ENCODE measurements at regions not wholly inside any gene's neighbourhood (a gene's known extent, or its start where the extent isn't known, plus 50 kb on each side); places are given as distances from the start of the nearest gene placed in this dataset.
A peak's percentile ranks its signal among the peaks of the same experiment; 100 is the strongest.

DNA sequence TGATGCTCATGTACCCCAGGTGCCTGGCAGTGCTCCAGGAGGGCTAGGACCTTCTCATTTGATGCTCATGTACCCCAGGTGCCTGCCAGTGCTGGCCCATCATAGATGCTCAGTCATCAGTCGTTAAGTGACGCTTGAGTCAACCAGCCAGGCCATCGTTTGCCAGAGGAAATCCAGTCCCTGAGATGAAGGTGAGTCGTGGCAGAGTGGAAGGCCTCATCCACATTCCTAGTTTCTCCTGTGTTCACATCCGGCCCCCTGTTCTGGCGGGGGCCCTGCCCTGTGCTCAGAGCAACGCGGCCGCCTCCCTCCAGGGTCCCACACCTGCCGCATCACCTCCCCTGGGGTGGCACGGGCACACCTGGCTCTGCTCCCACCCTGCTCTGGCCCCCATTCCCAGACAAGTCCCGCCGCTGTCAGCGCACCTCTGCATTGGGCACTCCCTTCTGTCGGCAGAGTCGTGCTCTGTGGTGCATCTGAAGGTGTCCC is 279.9 kb downstream of the BRD1 start:
- no peak for DNase-seq (ENCODE audit: low spot score)

DNA sequence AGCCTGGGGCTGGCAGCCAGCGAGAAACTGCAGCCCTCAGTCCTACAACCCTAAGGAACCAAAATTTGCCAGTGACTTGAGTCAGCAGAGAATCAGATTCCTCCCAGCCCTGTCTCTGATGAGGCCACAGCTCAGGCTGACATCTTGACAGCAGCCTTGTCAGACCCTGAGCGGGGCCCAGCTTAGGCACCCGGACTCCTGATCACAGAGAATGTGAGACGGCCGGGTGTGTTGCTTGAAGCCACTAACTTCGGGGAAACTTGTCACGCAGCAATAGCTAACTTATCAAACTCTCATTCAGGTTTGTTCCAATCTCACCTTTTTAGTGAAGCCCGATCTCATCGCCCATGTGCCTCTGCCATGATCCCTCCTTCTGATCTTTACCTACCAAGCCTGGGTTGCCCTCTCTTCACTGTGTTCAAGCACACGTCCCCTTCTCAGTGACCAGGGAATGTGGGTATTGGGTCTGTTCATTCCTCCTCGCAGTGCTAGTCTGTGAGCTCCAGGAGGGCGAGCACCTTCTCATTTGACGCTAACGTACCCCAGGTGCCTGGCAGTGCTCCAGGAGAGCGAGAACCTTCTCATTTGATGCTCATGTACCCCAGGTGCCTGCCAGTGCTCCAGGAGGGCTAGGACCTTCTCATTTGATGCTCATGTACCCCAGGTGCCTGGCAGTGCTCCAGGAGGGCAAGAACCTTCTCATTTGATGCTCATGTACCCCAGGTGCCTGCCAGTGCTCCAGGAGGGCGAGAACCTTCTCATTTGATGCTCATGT is 280.7 kb downstream of the BRD1 start:
- DNase-seq (ENCODE audit: low spot score) = no peak

DNA sequence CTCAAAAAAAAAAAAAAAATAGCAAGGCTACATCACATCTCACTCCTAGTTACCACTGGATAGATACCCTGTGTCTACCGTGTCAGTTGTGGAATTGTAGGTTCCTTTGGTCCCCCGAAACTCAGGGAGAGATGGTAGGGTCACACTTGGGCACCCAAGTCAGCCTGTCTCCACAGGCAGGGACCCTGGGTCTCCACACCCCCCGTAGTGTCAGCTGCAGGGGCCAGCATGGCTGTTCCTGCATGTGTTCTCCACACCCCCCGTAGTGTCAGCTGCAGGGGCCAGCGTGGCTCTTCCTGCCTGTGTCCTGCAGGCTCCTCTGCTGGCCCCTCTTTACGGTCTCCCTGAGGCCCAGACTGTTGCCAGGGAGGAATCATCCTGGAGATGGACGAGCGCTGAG is 282.1 kb downstream of the BRD1 start:
- no peak for DNase-seq (ENCODE audit: low spot score)

DNA sequence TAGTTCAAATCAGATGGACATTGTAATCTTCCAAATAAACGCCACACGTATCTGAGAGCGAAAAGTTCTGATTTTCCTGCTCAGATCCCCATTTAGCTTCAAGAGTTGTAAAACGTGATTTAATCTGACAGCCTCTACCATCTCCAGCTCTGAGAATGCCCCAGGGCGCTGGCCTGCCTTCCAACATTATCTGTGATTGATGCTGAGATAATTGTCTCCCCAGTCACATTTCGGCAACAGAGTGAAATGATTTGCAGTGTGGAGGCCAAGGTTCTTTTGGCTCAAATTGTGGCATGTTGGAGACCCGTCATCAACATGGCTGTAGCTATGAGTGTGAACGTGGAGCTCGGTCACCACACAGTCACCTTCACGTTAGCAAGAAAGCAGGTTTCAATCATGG is 283.4 kb downstream of the BRD1 start:
- no peak for DNase-seq (ENCODE audit: low spot score)

DNA sequence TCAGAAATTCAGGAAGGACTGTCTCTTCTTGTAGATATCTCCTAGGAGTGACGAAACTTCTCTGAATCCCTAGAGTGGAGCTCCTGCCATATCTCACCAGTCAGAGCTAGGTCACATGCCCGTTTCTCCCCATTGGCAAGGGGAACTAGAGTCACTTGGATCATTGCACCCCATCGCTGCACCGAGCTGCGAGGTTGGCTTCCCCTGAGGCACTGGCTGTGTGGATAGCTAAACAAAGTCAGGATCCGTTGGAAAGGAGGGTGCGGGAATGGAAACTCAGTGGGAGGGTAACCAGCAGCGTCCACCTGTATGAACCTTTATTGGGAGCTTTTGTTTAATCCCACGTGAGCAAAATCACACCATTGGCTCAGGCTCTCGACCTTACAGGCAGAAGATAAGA is 283.8 kb downstream of the BRD1 start:
- no peak for DNase-seq (ENCODE audit: low spot score)

DNA sequence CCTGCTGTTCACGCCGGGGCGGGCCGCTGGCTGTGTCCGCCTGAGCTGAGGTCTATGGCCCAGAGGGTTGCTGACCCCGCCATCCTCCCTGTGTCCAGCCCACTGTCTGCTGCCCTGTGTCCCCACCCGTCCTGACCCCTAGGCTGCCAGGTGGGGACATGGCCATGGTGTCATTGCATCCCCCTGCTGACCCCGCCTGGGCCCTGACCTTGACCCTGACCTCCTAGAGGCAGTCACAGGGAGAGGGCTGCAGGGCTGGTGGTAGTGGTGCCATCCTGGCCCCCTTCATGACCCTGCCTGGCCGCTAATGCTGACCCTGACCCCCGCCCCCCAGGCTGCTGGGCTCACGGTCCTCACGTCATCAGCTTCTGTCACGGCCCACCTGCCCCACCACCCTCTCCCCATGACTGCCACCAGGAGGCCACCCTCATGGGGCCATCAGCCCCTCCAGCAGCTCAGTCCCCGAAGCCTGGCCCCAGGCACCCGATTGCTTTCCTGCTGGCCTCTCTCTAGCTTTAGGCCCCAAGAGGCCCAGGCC is 285.9 kb downstream of the BRD1 start:
- no peak for DNase-seq (ENCODE audit: low spot score)

DNA sequence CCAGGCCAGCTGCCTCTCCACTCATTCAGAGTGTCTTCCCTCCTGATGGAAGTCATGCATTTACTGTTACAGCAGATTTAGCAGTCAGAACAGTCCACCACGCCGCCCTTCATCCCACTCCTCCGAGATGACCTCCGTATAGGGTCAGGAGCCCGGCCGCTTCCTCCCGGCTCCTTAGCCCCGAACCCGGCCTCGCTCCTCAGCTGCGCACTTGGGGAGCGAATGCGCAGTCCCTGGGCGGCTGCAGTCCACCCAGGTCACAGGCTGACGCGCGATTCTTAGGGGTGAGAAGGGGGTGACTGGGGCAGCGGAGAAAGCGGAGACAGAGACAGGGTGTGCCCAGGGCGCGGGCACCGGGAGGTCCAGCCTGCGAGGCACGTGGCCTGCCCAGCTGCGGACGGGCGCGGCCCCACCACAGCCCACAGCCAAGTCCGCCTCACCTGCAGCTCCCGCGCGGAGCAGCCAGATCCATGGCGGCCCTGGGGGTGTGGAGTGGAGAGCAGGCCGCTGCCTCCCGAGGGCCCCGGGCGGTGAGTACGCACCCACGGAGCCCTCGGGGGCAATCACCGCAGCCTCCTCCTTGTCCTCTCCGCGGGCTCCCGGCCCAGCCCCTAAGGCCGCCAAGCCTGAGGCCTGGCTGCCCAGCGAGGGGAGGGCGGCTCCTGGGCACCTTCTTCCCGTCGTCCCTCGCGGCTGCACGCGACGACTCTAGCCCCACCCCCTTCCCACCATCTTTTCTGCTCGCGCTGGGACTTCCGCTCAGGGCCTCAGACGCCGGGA is 286.6 kb downstream of the BRD1 start:
- no peak for DNase-seq (ENCODE audit: low spot score)

DNA sequence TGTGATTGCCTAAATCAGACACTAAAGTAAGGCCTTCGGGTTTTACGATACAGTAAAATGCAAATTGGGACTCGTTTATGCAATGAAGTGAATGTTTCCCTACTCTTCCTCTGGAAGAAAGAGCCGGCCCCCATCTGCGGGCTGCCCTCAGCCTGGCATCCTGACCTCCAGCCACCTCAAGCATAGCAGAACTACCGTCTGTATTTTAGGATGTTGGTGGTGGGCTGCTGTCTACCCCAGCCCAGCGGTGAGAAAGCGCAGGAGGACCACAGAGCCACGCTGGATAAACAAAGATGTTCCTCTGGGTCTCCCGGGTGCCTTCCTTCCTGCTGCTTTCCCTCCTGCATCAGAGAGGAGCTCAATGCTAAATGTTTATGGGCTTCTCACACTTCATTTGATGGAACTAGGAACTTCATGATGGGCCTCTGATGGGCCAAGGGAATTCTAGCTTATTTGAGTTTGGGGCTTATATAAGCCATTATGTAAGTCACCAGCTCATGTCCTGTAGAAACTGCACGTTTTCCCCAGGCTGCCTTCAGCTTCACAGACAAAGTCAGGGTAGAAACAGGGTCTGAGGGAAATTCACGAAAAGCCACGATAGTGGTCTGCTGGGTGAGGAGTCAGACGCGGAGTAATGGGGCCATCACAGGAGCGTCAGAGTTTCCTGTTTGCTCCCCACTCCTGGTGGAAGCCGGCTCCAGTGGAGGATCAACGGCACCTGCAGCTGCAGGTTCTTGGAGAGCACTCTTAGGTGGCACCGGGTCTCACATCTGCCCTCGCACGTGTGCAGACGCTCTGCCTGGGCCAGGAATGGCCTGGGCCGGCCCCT is 287.4 kb downstream of the BRD1 start:
- DNase-seq (ENCODE audit: low spot score) = no peak

DNA sequence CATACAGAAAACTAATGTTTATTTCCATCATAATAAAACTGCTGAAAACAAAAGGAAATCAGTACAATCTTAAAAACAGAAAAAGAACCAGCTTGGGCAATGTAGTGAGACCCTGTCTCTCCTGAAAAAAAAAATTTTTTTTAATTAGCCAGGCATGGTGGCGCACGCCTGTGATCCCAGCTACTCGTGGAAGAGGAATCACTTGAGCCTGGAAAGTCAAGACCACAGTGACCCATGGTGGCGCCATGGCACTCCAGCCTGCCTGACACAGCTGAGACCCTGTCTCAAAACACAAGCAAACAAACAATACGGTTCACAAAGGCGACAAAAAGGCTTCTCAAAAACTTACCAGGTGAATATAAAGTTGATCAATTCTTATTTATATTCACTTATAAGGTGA is 289.7 kb downstream of the BRD1 start:
- DNase-seq (ENCODE audit: low spot score) = no peak

DNA sequence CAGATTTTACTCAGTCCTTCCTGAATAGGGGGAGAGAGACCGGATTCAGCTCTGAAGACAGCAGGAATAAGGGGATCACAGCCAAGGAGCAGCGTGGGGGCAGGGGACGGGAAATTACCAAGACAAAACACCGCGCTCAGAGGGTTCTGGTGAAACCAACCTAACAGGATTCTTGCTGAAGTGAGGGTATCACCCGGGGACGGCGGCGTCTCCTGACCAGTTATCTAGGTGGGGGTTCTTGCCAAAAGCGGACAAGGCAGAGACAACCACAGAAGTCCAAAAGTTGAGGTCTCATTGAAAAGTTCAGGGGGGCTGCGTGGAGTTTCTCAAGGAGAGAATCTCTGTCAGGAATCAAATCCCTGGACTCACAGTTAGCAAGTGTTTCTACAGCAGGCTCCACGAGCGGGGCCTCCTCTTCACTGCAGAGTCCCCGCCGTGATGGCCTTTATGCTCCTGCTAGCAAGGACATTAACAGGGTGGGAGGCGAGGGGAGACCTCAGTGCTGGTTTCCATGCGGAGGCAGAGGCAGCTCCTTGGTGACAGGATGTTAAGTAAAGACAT is 291.0 kb downstream of the BRD1 start:
- DNase-seq (ENCODE audit: low spot score) = peak; percentile 74

DNA sequence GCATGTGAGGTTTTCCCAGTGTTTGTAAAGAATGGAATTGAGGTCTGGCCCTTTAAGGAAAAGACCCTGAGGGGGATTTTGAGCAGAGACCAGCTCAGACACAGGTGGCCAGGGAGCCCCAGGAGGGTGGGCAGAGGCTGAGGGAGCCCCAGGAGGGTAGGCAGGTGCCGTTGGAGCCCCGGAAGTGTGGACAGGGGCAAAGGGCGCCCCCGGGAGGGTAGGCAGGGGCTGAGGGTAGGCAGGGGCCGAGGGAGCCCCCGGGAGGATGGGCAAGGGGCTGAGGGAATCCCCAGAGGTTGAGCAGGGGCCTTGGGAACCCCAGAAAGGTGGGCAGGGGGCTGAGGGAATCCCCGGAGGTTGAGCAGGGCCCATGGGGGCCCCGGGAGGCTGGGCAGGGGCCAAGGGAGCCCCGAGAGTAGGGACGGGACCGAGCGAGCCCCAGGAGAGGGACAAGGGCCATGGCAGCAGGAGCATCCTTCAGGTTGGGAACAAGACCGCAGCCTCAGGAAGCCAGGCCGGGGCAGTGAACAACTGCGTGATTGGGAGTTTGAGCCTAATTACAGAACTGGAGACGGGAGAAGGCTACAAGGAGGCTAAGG is 292.0 kb downstream of the BRD1 start:
- no peak for DNase-seq (ENCODE audit: low spot score)

DNA sequence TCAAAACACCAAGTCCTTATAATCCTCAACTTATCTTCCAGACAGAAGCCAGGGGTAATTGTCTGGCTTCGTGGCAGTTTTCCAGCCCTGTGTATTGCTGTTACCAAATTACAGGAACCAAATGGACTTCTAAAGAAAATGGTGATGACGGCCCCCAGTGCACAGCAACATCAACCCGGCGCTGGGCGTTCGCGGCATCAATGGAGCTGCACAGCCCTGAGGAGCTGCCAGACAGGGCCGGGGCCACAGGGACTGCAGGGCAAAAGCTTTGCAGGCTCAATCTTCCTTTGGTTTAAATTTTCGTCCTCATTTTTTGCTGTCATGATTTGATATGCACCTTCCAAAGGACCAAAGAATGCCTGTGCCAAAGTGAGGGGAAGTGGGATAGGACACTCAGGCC is 292.5 kb downstream of the BRD1 start:
- no peak for DNase-seq (ENCODE audit: low spot score)

DNA sequence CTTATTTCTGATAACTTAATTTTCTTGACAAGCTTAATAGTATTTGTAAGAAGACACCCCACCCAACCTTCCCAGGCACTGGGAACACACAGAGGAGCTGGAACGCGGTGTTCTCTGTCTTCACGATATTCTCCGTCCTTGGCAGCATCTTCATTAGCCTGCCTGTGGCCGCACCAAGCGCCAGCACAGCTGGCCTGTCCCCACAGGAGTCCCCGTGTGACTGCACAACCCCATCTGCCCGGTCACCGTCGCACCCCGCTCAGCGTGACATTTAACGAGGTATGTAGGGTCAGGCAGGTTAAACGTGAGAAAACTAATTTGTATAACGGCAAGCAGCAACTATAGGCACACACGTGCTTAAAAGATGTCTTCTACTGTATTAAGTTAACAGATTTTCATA is 293.3 kb downstream of the BRD1 start:
- DNase-seq (ENCODE audit: low spot score) = no peak

DNA sequence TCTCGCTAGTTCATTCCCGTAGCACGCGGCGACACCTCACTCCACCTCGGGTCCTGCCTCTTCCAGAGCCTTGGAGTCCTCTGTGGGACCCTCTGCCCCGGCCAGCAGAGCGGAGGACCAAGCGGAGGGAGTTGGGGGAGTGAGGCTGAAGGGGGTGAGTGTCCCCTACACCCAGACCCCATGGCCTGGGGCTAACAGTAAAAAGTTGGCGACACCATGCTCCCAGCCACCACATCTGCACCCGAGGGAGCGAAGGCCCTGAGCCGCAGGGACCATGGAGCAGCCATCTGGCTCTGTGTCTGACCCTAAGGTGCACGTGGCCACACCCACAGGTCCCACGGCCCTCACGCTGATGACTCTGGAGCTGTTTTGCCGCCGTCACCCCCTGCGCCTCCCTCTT is 293.8 kb downstream of the BRD1 start:
- DNase-seq (ENCODE audit: low spot score) = no peak

DNA sequence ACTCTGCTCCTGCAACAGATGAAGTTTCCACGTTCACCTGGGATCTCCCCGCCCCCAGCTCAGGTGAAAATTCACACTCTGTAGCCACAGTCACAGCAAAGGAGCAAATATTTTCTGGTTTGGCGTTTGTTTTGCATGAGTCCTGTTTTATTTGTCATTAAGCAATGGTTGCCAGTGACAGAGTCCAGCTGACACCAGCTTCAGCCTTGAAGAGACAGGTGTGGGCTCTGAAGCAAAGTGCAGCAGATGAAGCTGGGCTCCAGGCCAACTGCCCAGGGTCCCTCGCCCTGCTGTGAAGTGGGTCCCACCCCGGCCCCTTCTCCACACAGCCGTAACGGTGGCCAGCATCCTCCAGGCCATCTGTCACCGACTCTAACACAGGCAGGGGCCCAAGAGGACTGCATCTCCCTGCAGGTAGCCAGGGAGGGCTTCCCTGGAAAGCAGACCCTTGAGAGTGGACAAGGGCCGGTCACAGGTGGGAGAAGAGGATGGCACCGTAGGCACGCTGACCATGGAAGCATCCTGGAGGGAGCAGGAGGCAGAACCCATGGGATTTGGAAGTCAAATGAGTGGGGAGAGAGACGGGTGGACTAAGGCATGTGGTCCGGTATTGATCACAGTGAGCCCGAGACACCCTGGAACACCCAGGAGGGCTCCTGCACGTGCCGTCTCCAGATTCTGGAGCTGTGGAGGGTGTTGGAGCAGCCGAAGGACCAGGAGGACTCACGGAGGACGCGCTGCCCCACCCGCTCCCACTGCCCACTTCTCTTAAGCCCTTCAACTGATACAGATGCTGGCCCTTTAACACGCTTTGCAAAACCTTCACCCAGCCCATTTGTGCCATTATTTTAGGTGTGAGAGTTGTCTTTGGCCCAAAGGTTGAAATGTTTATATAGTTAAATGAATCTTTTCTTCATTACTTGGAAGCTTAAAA is 294.5 kb downstream of the BRD1 start:
- no peak for DNase-seq (ENCODE audit: low spot score)

DNA sequence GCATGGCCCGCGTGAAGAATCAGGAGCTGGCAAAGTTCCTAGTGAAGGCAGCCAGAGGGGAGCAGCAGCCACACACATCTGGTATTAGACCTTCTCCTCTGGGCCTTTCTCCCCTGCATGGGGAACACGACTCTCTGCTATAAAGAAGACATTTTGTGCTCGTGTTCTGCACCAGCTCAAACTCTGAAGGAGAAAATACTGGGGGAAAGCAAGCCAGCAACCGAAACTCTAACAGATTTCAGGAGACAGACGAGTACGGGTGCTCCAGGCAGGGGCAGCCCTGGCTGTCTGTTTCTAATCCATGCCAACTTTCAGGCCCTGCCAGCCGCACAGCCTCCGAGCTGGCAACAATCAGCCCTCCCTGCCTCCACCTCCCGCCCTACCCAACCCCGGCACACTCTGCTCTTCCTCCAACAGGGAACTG is 296.3 kb downstream of the BRD1 start:
- no peak for DNase-seq (ENCODE audit: low spot score)

DNA sequence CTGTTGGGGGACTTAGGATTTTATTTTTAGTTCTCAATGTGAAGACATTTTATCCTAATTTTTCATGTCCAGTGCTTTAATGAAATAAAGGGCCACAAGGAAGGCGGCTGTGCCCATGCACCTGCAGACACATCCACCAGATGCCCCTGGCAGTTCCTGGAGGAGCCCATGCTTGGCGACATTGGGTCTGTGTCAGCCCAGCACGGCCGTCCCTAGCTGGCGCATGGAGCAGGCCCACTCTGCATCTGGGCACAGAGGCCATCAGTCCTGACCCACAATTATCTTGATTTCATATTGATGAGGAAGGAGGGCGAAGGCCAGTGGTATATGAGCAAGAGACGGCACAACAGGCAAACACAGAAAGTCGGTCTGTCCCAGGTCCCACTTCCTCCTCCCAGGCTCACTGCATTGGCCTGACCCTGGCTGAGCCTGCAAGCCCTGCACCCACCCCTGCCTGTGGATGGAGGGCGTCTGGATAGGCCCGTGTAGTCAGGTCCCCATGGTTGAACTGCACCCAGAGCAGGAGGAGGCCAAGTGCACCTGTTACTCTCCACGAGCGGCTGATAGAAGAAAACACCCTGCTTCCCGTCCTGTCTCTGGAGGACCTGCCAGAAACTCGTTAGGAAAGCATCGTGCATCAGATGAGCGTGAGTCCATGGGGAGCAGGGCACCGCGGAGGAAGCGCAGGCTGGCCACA is 296.9 kb downstream of the BRD1 start:
- no peak for DNase-seq (ENCODE audit: low spot score)

DNA sequence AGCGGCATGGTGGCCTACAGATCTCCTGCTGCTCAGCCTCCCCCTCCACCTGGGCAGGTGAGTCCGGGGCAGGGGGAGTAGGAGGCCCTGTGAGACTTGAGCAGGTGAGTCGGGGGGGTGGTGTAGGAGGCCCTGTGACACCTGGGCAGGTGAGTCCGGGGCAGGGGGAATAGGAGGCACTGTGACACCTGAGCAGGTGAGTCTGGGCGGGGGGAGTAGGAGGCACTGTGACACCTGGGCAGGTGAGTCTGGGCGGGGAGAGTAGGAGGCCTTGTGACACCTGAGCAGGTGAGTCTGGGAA is 299.3 kb downstream of the BRD1 start:
- no peak for DNase-seq (ENCODE audit: low spot score)

DNA sequence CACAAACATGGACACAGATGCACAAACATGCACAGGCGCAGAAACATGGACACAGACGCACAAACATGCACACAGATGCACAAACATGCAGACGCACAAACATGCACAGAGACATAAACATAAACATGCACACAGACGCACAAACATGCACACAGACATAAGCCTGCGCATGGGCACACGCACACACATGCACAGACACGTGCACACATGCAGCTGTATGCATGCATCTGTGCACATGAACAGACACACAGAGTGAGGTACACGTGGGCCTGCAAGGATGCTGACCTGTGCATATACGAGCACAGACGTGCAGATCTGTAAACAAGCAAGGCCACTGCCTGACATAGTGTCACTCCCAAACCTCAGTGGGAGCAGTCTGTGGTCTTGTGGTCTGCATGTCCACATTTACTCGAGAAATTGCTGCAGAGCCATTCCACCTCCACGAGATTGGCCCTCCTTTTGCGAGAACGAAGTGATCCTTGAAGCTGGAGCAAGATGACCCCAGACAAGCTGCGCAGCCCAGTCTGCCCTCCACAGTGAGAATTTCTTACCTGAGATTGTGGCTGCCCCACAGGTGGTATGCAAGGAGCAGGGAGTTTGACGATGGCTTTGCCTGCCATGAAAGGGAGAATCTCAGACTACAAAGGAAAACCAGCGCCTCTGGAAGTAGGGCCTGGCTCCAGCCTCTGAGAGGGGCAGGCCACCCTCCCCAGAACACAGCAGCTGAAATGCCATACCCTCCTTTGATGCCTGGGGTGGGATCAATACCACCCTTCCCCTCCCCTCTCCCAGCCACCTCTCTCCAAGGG is 299.9 kb downstream of the BRD1 start:
- no peak for DNase-seq (ENCODE audit: low spot score)

All from iPS-NIHi11 (cell line).